Activated naive CD4-positive, alpha-beta T cell treated with anti-CD3 and anti-CD28 coated beads, Interleukin-2, amount 50 U/mL, for 72 hours (primary cell): ENCODE measurements at regions not wholly inside any gene's neighbourhood (a gene's known extent, or its start where the extent isn't known, plus 50 kb on each side); places are given as distances from the start of the nearest gene placed in this dataset.

ENCODE experiments used
- ATAC-seq, 2 donors: fragments of 150-1000 bp; cut with Tn5 transposase; 2 replicates each; pipeline ENCODE4 v1.10.0; 2021; ENCODE audit warnings: mild to moderate bottlenecking in 2 of 2, moderate library complexity in 2 of 2
- DNase-seq, 2 donors: peaks; one replicate each; pipeline ENCODE4 v3.0.0; 2021 to 2022; ENCODE audit warnings: low spot score in 2 of 2
- H3K27ac Mint-ChIP-seq, 2 donors: one replicate each; pipeline ENCODE4 v1.8.0; 2022; ENCODE audit warnings: mild to moderate bottlenecking in 2 of 2, mixed read lengths in 2 of 2
- H3K36me3 Mint-ChIP-seq, 2 donors: one replicate each; pipeline ENCODE4 v1.8.0; 2022; ENCODE audit warnings: mixed read lengths in 2 of 2
- H3K9me3 Mint-ChIP-seq, 2 donors: one replicate each; pipeline ENCODE4 v1.8.0; 2022; ENCODE audit warnings: mixed read lengths in 2 of 2

GRCh38 chr1:14474856-14475255 lies 123.6 kb upstream of the KAZN start:
- ATAC-seq (no peak), DNase-seq (no peak)
- Mint-ChIP-seq H3K36me3 (no peaks in the 10 kb centered on the region), H3K9me3 (peaks cover 3 to 13% of the 10 kb centered on the region in 2 donors), H3K27ac (peak overlapping the region in 1 of 2 donors; percentile 8)

- H3K9me3 Mint-ChIP-seq, result peaks cover 0 to 13% of the 10 kb centered on the region in 2 donors
- H3K36me3 Mint-ChIP-seq, result no peaks in the 10 kb centered on the region
- ATAC-seq (no peak), DNase-seq (no peak)
- no peak overlapping the region for H3K27ac Mint-ChIP-seq
Measured at GRCh38 chr1:14476170-14476955, 122.1 kb upstream of the KAZN start.

- no peak overlapping the region for H3K27ac Mint-ChIP-seq
- peaks cover 0 to 13% of the 10 kb centered on the region in 2 donors for H3K9me3 Mint-ChIP-seq
- H3K36me3 Mint-ChIP-seq, result no peaks in the 10 kb centered on the region
- ATAC-seq, result no peak
- no peak for DNase-seq
Measured at GRCh38 chr1:14478120-14478519, 120.4 kb upstream of the KAZN start.

- H3K36me3 Mint-ChIP-seq, result no peaks in the 10 kb centered on the region
- H3K27ac Mint-ChIP-seq, result no peak overlapping the region
- ATAC-seq (no peak), DNase-seq (no peak)
- H3K9me3 Mint-ChIP-seq, result peaks cover 0 to 2% of the 10 kb centered on the region in 2 donors
Measured at GRCh38 chr1:14479865-14480264, 118.6 kb upstream of the KAZN start.

- ATAC-seq, result no peak
- H3K27ac Mint-ChIP-seq, result no peak overlapping the region
- H3K9me3 Mint-ChIP-seq, result no peaks in the 10 kb centered on the region
- no peaks in the 10 kb centered on the region for H3K36me3 Mint-ChIP-seq
- DNase-seq, result no peak
Measured at GRCh38 chr1:14482784-14483450, 115.6 kb upstream of the KAZN start.

- no peaks in the 10 kb centered on the region for H3K9me3 Mint-ChIP-seq
- no peak overlapping the region for H3K27ac Mint-ChIP-seq
- no peaks in the 10 kb centered on the region for H3K36me3 Mint-ChIP-seq
- DNase-seq, result no peak
- ATAC-seq, result no peak
Measured at GRCh38 chr1:14485285-14485684, 113.2 kb upstream of the KAZN start.

GRCh38 chr1:14486401-14487201 lies 111.9 kb upstream of the KAZN start:
- Mint-ChIP-seq H3K27ac (no peak overlapping the region), H3K9me3 (no peaks in the 10 kb centered on the region), H3K36me3 (no peaks in the 10 kb centered on the region)
- DNase-seq (no peak), ATAC-seq (no peak)

GRCh38 chr1:14487671-14488070 lies 110.8 kb upstream of the KAZN start:
- Mint-ChIP-seq H3K36me3 (no peaks in the 10 kb centered on the region), H3K27ac (no peak overlapping the region), H3K9me3 (peaks cover 0 to 3% of the 10 kb centered on the region in 2 donors)
- DNase-seq (no peak), ATAC-seq (no peak)

- H3K27ac Mint-ChIP-seq, result no peak overlapping the region
- H3K9me3 Mint-ChIP-seq, result peaks cover 0 to 7% of the 10 kb centered on the region in 2 donors
- DNase-seq (no peak), ATAC-seq (no peak)
- no peaks in the 10 kb centered on the region for H3K36me3 Mint-ChIP-seq
Measured at GRCh38 chr1:14494911-14495310, 103.6 kb upstream of the KAZN start.

- H3K9me3 Mint-ChIP-seq, result peaks cover 0 to 7% of the 10 kb centered on the region in 2 donors
- no peak overlapping the region for H3K27ac Mint-ChIP-seq
- H3K36me3 Mint-ChIP-seq, result no peaks in the 10 kb centered on the region
- DNase-seq (no peak), ATAC-seq (no peak)
Measured at GRCh38 chr1:14495381-14495780, 103.1 kb upstream of the KAZN start.

GRCh38 chr1:14495996-14496395 lies 102.5 kb upstream of the KAZN start:
- no peaks in the 10 kb centered on the region for H3K36me3 Mint-ChIP-seq
- ATAC-seq, result no peak
- DNase-seq, result no peak

GRCh38 chr1:14498839-14499238 lies 99.6 kb upstream of the KAZN start:
- no peaks in the 10 kb centered on the region for H3K9me3 Mint-ChIP-seq
- no peak for DNase-seq
- no peak for ATAC-seq
- no peaks in the 10 kb centered on the region for H3K36me3 Mint-ChIP-seq
- no peak overlapping the region for H3K27ac Mint-ChIP-seq

More at GRCh38 chr1:14495996-14496395, 102.5 kb upstream of the KAZN start:
- peaks cover 0 to 7% of the 10 kb centered on the region in 2 donors for H3K9me3 Mint-ChIP-seq
- no peak overlapping the region for H3K27ac Mint-ChIP-seq

GRCh38 chr1:14499312-14500040 lies 99.0 kb upstream of the KAZN start:
- H3K9me3 Mint-ChIP-seq, result no peaks in the 10 kb centered on the region
- H3K27ac Mint-ChIP-seq, result no peak overlapping the region
- H3K36me3 Mint-ChIP-seq, result no peaks in the 10 kb centered on the region
- no peak for DNase-seq
- ATAC-seq, result no peak

GRCh38 chr1:14500041-14500440 lies 98.4 kb upstream of the KAZN start:
- H3K36me3 Mint-ChIP-seq, result no peaks in the 10 kb centered on the region
- ATAC-seq (no peak), DNase-seq (no peak)

GRCh38 chr1:14500912-14501311 lies 97.6 kb upstream of the KAZN start:
- ATAC-seq, result no peak
- no peak for DNase-seq
- H3K36me3 Mint-ChIP-seq, result no peaks in the 10 kb centered on the region
- no peak overlapping the region for H3K27ac Mint-ChIP-seq
- H3K9me3 Mint-ChIP-seq, result no peaks in the 10 kb centered on the region

More at GRCh38 chr1:14500041-14500440, 98.4 kb upstream of the KAZN start:
- H3K9me3 Mint-ChIP-seq, result no peaks in the 10 kb centered on the region
- no peak overlapping the region for H3K27ac Mint-ChIP-seq

GRCh38 chr1:14504517-14504916 lies 94.0 kb upstream of the KAZN start:
- Mint-ChIP-seq H3K27ac (no peak overlapping the region), H3K9me3 (peaks cover 0 to 3% of the 10 kb centered on the region in 2 donors), H3K36me3 (no peaks in the 10 kb centered on the region)
- no peak for ATAC-seq
- DNase-seq, result no peak
